ENCODE measurements at regions not wholly inside any gene's neighbourhood (a gene's known extent, or its start where the extent isn't known, plus 50 kb on each side); places are given as distances from the start of the nearest gene placed in this dataset.
"Not testable (repeated sequence)": the region's sequence is repeated elsewhere in the genome, so short reads cannot be mapped to it uniquely, and the experiment has no call there.

DNA sequence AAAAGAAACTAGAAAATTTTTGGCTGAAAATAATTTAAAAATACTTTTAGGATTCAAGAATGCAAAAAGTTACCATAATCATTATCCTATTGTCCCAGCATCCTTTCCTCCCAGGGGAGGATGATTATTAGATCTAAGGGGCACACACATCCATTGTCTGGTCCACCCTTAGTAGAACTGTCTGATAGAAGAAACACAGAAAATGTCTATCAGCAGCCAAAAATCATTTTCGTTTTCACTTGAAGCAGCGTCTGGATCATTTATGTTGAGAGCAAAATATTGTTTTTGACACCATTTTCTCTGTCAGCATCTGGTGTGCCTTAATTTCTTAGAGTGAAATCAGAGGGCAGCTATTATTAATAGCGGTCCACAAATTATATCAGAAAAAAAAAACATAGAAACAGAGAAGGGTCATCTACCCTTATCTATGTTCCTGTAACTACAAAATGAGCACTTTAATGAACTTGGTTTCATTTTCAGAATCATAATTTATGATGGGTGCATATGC, 446.3 kb downstream of the TRAM1L1 start:
- no peak for FAIRE-seq

DNA sequence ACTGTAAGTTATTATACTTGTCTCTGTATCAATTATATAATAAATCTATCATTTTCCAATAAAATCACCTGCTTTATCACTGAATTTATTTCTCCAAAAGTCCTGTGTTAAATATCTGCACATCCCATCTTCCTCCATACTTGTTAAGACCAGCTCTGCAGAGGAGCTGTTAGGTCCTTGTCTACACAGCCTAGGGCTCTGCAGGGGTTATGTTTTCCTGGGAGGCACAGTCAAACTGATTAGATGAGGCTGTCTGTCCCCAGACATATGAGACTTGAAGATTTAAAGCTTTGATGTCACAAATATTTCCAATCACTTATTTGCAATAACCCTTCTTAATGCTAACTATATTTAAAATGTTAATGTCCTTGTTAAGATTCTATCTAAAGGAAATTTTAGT, 446.8 kb downstream of the TRAM1L1 start:
- FAIRE-seq = no peak

DNA sequence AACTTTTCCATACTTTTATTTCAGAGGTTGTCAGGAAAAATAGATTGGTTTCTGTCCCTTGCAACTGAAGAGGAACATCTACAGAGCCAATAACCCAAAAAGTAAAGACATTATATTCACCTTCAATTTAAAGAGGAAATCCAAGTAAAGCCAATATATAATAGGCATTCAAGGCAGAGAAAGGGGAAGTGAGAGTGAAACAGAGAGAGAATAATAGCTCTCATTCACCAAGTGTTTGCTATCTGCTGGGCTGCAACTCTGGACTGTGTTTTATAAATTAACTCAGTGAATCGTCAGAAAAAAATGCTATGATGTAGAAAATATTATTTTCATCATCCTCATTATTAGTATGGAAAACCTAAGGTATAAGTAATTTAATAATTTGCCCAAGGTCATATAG, 448.5 kb downstream of the TRAM1L1 start:
- FAIRE-seq = no peak

DNA sequence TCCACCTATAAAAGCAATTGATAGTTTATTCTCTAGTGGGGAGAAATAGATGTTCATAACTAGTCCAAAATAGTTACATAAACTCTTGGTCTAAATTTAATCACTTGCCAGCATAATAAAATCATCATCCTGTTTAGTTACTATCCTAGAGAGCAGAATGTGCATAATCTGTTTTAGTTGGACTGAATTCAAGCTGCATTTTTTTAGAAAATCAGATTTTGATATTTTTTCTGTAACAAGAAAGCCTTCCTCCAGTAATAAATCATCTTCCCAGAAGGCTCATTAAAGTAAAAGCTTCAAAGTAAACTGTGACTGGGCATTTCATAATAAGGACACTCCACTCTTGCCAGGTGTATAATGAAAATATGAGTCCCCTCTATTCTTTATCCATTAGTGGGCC, 453.1 kb downstream of the TRAM1L1 start:
- no peak for FAIRE-seq

DNA sequence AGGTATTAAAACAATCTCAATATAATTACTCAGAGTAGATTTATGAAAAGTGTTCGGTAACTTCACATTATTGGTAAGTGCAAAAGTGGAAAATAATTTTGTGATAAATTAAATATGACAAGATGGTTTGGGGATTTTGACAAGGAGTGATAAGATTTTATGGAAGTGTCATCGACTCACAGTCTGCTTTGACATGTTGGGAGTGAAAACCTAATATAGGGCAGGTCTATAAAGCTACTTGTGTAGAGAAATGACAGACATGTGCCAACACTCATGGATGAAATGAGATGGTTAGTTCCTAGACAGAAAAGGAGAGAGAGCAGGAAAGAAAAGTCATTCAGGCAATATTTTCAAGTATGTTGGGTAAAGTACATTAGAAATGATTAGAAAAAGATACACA, 456.8 kb downstream of the TRAM1L1 start:
- no peak for FAIRE-seq

DNA sequence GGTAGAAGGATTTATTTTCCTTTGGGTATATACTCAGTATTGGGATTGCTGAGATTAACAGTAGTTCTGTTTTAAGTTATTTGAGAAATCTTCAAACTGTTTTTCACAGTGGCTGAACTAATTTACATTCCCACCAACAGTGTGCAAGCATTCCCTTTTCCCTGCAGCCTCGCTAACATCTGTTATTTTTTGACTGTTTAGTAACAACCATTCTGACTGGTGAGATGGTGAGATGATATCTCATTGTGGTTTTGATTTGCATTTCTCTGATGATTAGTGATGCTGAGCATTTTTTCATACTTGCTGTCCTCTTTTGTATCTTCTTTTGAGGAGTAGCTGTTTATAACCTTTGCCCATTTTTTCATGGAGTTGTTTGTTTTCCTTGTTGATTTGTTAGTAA, 457.8 kb downstream of the TRAM1L1 start:
- no peak for FAIRE-seq

DNA sequence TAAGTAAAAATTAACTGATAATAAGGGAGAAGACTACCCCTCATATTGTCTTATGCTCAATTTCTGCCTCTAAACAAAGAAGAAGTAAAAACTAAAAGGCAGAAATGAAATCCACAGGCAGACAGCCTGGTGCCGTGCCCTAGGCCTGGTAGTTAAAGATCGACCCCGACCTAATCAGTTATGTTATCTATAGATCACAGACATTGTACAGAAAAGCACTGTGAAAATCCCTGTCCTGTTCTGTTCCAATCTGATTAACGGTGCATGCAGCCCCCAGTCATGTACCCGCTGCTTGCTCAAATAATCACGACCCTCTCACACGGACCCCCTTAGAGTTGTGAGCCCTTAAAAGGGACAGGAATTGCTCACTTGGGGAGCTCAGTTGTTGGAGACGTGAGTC, 465.9 kb downstream of the TRAM1L1 start:
- not testable (repeated sequence) for FAIRE-seq

DNA sequence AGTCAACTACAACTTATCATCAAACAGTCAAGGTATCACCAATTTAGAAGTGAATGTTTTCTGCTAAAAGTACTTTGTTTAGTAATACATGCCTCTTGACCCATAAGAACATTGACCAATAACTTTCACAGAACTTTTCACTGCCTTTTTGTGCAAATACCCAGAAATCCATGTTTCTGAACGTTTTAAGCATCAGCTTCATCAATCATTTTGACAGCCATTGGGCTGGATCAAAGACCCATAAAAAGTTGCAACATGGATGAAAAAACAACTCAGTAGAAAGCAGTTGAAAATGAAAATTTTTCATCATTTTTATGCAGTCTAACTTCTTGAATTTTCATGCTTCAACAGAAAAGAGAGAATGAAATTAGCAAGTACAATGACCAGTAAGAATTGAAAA, 466.7 kb downstream of the TRAM1L1 start:
- no peak for FAIRE-seq

DNA sequence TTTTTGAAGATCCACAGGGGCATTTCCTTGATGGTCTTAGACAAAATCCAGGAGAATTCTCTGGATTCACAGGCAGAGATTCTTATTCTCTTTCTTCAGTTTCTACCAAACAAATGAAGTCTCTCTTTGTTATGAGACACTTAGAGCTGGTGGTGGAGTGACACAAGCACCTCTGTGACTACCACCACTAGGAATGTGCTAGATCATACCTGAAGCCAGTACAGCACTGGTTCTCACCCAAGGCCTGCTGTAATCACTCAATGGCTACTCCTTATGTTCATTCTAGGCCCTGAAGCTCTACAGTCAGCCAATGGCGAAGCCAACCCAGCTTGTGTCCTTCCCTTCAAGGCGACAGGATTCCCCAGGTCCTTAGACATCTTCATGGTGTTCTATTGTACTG, 482.3 kb downstream of the TRAM1L1 start:
- no peak for FAIRE-seq

DNA sequence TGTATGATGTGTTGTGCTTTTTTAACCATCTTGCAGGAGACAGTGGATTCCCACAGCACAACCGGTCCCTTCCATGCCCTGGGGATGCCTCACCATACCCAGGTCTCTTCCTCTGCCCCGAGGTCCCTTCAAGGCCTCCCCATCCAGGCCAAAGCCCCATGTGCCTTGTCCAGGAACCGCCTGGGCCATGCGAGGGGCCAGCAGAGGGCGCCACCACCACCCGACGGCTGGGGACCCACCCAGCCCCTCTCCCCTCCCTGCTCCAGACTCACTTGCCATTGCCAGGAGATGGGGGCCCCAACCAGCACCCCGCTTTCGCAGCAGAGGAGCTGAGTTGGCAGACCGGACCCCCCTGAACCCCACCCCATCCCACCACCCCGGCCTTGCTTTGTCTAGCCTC, 485.5 kb downstream of the TRAM1L1 start:
- FAIRE-seq = no peak

DNA sequence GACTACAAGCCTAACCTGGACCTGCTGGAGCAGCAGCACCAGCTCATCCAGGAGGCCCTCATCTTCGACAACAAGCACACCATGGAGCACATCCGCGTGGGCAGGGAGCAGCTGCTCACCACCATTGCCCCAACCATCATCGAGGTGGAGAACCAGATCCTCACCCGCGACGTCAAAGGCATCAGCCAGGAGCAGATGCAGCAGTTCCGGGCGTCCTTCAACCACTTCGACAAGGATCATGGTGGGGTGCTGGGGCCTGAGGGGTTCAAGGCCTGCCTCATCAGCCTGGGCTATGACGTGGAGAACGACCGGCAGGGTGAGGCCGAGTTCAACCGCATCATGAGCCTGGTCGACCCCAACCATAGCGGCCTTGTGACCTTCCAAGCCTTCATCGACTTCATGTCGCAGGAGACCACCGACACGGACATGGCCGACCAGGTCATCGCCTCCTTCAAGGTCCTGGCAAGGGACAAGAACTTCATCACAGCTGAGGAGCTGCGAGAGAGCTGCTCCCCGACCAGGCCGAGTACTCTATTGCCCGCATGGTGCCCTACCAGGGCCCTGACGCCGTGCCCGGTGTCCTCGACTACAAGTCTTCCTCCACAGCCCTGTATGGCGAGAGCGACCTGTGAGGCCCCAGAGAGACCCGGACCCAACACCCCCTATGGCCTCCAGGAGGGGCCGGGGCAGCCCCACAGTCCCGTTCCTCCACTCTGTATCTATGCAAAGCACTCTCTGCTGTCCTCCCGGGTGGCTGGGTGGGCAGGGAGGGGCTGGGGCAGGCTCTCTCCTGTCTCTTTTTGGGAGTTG, 486.2 kb downstream of the TRAM1L1 start:
- FAIRE-seq = no peak

DNA sequence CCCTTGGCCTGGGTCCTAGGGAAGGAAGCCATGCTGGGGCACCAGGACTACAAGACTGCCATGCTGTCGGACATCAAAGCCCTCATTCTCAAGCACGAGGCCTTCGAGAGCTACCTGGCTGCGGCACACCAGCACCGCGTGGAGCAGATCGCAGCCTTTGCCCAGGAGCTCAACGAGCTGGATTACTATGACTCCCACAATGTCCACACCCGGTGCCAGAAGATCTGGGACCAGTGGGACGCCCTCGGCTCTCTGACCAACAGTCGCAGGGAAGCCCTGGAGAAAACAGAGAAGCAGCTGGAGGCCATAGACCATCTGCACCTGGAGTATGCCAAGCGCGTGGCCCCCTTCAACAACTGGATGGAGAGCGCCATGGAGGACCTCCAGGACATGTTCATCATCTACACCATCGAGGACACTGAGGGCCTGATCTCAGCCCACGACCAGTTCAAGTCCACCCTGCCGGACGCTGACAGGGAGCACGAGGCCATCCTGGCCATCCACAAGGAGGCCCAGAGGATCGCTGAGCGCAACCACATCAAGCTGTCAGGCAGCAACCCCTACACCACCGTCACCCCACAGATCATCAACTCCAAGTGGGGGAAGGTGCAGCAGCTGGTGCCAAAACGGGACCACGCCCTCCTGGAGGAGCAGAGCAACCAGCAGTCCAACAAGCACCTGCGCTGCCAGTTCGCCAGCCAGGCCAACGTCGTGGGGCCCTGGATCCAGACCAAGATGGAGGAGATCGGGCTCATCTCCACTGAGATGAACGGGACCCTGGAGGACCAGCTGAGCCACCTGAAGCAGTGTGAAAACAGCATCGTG, 487.0 kb downstream of the TRAM1L1 start:
- no peak for FAIRE-seq

DNA sequence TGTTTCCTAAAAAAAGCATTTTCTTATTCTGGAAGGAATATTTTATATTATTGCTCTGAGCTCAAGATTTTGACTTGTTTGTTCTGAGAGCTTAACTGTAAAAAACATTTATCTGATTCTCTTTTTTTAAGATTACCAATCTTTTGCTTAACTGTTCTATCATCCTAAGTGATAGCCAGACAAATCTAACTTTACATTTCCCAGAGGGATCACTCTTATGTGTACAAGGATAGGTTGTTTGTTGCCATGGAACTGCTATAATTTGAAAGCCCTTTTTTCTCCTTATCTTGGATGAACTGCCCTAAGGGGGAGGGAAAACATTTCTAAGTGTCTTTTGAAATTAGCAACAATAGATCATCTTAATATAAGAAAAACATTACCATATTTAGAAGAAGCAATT, 494.7 kb downstream of the TRAM1L1 start:
- no peak for FAIRE-seq

DNA sequence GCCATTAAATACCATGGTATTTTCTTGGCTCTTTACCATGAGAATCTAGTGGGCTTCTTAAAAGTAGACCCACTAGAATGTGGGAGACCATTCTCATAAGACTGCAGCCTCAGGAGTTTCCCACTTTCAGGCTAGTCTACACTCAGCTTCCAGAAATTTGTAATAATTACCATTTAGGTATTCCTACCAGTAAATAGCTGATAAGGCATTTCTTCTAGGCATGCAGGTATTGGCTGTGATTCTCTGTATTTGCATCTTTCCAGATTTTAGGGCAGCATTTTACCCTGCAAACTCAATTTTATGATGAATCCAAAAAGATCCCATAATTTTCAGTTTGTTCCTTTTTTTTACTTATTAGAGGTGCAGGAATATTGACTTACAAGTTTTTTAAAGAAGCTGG, 496.6 kb downstream of the TRAM1L1 start:
- FAIRE-seq = no peak

DNA sequence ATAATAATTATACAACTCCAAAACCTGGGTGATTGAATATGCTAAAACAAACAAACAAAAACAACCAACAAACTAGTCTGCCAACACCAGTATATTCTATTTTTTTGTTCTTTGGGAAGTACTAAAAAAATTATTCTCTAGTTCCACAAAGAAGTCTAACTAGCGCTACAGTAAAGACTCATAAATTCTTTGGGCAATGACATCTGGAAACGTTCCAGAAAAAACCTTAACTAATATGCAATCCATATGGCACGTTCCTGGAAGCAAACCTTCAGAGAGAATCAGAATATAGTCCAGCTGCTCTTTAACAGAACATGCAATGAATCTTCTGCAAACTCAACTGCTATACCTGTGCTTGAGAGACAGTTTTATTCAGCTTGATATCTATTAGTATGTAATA, 500.1 kb downstream of the TRAM1L1 start:
- FAIRE-seq = no peak

DNA sequence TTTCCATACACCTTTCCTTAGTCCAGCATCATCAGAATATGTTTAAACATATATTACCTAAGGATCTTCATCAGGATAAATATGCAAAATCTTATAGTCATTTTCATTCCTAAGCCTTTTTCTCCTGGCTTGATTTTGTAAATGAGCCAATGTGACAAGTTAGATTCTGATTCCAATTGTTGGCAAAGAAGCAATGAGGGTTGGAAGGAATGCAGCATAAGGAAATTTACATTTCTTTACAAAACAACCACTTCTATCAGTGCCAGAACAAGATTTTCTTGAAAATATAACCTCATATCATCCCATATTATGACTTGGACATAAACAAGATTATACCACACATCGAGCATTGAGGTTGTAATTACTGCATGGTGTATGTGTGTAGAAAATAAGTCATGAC, 508.1 kb downstream of the TRAM1L1 start:
- no peak for FAIRE-seq

DNA sequence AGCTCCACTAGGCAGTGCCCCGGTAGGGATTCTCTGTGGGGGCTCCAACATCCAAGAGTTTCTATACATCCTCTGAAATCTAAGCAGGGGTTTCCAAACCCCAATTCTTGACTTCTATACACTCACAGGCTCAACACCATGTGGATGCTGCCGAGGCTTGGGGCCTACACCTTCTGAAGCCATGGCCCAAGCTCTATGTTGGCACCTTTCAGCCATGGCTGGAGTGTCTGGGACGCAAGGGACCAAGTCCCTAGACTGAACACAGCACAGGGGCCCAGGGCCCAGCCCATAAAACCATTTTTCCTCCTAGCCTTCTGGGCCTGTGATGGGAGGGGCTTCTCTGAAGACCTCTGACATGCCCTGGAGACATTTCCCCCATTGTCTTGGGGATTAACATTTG, 511.8 kb downstream of the TRAM1L1 start:
- FAIRE-seq = no peak

DNA sequence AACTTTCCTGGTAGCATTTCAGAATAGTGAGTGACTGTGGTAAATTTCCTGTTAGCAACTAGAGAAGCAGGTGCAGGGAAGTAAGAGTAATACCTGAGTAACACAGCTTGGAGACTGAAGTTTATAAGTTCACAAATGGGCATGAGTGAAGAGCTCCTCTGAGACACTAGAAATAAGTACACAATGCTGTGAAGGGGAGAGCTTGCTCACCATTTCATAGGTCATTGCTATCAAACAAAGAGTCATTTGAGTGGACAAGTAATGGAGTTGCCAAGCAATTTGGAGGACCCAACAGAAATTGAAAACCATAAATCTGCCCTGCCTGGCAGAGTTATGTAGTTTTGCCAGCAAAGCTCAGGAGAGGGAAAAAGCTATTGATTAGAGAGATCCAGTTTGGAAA, 523.6 kb downstream of the TRAM1L1 start:
- no peak for FAIRE-seq

DNA sequence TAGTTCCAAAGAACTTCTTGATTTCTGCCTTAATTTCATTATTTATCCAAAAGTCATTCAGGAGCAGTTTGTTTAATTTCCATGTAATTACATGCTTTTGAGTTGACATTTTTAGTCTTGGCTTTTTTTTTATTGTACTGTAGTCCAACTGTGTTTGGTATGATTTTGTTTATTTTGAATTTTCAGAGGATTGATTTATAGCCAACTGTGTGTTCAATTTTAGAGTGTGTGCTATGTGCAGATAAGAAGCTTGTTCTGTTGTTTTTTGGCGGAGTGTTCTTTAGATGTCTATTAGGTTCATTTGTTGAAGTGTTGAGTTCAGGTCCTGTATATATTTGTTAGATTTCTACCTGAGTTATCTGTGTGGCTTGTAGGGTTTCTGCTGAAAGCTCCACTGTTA, 533.6 kb downstream of the TRAM1L1 start:
- no peak for FAIRE-seq

DNA sequence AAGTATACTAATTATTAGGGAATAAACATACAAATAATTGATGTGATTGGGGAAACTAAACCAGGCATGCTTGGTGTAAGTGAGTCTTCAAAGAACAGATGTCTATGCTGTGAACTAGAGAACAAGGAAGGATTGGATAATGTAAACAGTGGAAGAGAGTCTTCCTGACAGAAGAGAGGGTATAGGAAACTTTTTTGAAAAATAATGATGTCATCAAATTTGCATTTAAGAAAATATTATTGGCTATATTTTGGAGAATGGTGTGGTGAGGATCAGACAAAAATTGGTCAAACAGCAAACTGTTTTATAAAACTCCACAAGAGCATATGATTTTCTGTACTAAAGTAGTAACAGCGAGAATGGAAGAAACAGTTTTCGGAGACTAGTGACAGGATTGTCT, 537.7 kb downstream of the TRAM1L1 start:
- no peak for FAIRE-seq

DNA sequence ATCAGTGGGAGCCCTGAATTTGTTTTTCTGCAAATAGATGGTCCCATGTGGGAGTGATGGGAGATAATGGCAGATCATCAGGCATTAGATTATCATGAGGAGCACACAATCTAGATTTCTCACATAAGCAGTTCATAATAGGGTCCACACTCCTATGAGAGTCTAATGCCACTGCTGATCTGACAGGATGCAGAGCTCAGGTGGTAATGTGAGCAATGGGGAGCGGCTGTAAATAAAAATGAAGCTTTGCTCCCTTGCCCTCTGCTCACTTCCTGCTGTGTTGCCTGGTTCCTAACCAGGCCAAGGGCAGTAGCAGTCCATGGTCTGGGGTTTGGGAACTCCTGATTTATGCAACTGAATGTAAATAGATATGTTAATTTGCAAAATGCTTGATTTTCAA, 538.6 kb downstream of the TRAM1L1 start:
- FAIRE-seq = no peak

DNA sequence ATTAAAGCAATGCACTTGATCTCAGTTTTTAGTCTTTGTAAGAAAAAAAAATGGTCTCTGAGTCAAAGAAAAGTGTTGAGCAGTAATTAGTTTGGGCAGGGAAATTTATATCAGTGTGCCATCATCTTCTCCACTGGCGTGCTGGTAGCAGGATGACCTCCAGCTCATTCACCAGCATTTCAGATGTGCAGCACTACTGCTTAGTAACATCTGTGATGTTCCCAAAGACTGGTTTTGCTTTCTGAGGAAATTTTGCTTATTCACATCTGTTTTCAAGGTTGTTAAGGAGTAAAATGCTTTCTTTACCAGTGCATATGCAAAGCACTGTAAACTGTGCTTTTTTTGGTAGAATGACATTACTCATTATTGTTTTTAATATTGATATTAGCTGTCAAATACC, 540.4 kb downstream of the TRAM1L1 start:
- FAIRE-seq = no peak

DNA sequence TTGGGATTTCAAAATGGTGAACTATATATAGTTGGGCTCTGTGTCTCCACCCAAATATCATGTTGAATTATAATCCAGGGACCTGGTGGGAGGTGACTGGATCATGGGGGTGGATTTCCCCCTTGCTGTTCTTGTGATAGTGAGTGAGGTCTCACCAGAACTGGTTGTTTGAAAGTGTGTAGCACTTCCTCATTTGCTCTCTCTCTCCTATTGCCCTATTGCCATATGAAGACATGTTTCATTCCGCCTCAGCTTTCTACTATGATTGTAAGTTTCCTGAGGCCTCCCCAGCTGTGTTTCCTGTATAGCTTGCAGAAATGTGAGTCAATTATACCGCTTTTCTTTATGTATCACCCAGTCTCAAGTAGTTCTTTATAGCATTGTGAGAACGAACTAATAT, 545.6 kb downstream of the TRAM1L1 start:
- FAIRE-seq = no peak

DNA sequence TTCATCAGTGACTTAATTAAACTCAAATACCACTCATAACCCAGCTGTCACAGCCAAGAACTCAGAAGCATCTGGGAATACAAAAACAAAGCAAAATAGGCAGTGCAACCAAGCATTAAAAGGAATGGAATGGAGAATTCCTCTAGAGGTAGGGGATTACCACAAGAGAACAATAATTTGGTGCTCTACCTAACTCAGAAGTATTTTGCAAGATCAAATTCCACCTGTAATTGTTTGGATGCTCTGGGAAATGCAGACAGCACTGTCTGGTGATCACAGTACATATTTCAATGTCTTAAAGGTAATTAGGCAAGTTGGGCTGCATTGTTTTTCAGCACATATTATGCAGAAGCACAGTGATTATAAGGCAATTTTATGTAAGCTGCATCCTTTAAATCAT, 547.5 kb downstream of the TRAM1L1 start:
- FAIRE-seq = no peak
